ENCODE measurements at regions not wholly inside any gene's neighbourhood (a gene's known extent, or its start where the extent isn't known, plus 50 kb on each side); places are given as distances from the start of the nearest gene placed in this dataset.

GRCh38 chr2:240302933-240303595, 132.4 kb upstream of the GPC1 start:
- Mint-ChIP-seq H3K27ac (no peak overlapping the region), H3K4me1 (ENCODE audit: low read depth) (no peaks in the 10 kb centered on the region), H3K36me3 (ENCODE audit: low read depth) (no peaks in the 10 kb centered on the region), H3K27me3 (peaks cover 20% of the 10 kb centered on the region), H3K4me3 (no peak overlapping the region), H3K9me3 (no peaks in the 10 kb centered on the region)
- H3K9me3 ChIP-seq (ENCODE audit: control insufficient read depth in 1 of 2, insufficient read depth in 1 of 2, low read length in 2 of 2) = no peaks in the 10 kb centered on the region
- CTCF ChIA-PET = no interaction called here
- no peak for ATAC-seq (ENCODE audit: poor library complexity)
- TF ChIP-seq CTCF (IDR thresholded peaks at IDR 0.05) = no peak
- POLR2A ChIA-PET = no interaction called here
- H3K27me3 ChIP-seq (ENCODE audit: control insufficient read depth in 1 of 2, insufficient read depth in 2 of 2, low read length in 2 of 2) = peaks cover 0 to 3% of the 10 kb centered on the region in 2 experiments
- intact Hi-C loops (cut with DNase I, micrococcal nuclease) = no loop called here
- H3K4me3 ChIP-seq (ENCODE audit: low read length) = no peak overlapping the region
- no peak for DNase-seq
- no peak overlapping the region for H3K27ac ChIP-seq (ENCODE audit: low read depth in 1 of 2, low read length in 2 of 2)
- H3K4me1 ChIP-seq (ENCODE audit: insufficient read depth, low read length) = no peaks in the 10 kb centered on the region
- H3K36me3 ChIP-seq (ENCODE audit: insufficient read depth, low read length) = no peaks in the 10 kb centered on the region

DNA sequence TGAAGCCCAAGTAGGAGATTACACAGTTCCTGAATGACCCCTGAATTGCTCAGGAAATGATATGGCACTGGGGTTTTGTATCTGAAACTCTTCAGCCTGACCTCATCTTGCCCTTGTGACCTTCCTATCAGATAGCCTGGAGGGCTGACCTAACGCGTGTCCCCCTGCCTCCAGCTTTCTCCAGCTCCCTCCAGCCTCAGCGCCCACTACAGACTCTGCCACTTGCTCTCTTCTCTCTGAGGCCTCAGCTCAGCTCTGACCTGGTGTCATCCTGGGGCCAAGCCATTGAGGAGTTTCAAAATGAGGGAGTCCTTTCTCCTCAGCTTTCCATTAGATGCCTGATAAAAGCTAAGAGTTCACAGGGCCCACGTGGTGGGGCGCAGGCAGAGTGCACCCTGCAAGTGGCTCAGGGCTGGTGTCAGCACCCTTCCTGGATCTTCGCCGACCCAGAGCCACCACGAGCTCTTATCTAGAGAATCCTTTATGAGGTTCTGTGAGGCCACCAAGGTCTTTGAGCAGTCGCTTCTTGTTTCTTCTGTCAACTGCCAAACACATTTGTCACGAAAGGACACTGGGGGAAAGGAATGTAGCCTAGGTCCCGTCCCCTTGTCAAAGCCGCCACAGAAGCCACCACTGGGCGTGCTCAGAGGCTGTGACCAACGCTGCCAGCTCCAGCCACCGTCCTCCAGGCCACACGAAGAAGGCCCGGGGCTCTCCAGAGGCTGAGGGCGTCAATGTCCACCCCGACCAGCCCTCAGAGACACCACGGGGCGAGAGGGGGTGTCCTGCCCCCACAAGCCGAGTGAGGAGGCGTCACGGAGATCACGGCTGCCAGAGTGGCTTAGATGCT, 131.3 kb upstream of the GPC1 start:
- DNase-seq = no peak
- POLR2A ChIA-PET = no interaction called here
- no peaks in the 10 kb centered on the region for H3K9me3 ChIP-seq (ENCODE audit: control insufficient read depth in 1 of 2, insufficient read depth in 1 of 2, low read length in 2 of 2)
- H3K27ac Mint-ChIP-seq = no peak overlapping the region
- ATAC-seq (ENCODE audit: poor library complexity) = no peak
- H3K4me3 Mint-ChIP-seq = no peak overlapping the region
- H3K4me1 Mint-ChIP-seq (ENCODE audit: low read depth) = no peaks in the 10 kb centered on the region
- H3K36me3 ChIP-seq (ENCODE audit: insufficient read depth, low read length) = no peaks in the 10 kb centered on the region
- no peaks in the 10 kb centered on the region for H3K4me1 ChIP-seq (ENCODE audit: insufficient read depth, low read length)
- no peaks in the 10 kb centered on the region for H3K36me3 Mint-ChIP-seq (ENCODE audit: low read depth)
- no peaks in the 10 kb centered on the region for H3K9me3 Mint-ChIP-seq
- peaks cover 20% of the 10 kb centered on the region for H3K27me3 Mint-ChIP-seq
- CTCF ChIA-PET = no interaction called here
- intact Hi-C loops (cut with DNase I, micrococcal nuclease) = no loop called here
- TF ChIP-seq CTCF (IDR thresholded peaks at IDR 0.05) = no peak
- no peak overlapping the region for H3K27ac ChIP-seq (ENCODE audit: low read depth in 1 of 2, low read length in 2 of 2)
- peaks cover 0 to 3% of the 10 kb centered on the region in 2 experiments for H3K27me3 ChIP-seq (ENCODE audit: control insufficient read depth in 1 of 2, insufficient read depth in 2 of 2, low read length in 2 of 2)
- no peak overlapping the region for H3K4me3 ChIP-seq (ENCODE audit: low read length)

DNA sequence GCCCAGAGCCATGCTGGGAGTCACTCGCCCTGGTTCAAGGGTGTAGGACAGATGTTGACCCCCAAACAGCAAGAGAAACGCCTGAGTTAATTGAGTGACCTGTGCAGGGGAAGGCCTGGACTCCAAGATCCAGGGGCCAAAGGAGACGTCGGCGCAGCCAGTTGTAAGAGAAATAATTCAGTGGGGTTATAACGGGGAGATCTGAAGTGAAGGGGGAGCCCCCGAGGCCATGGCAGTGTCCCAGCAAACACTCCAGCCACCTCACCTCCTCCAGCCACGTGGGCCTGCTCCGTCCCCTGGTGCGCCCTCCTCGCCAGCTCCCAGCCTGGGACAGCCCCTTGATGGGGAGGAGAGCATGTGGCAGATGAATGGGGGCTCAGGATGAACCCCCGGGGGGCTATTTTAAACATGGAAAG, 130.7 kb upstream of the GPC1 start:
- intact Hi-C loops (cut with DNase I, micrococcal nuclease) = no loop called here
- no peak for DNase-seq
- Histone ChIP-seq H3K36me3 (ENCODE audit: insufficient read depth, low read length) (no peaks in the 10 kb centered on the region), H3K4me1 (ENCODE audit: insufficient read depth, low read length) (no peaks in the 10 kb centered on the region), H3K27ac (ENCODE audit: low read depth in 1 of 2, low read length in 2 of 2) (no peak overlapping the region), H3K4me3 (ENCODE audit: low read length) (no peak overlapping the region), H3K27me3 (ENCODE audit: control insufficient read depth in 1 of 2, insufficient read depth in 2 of 2, low read length in 2 of 2) (peaks cover 0 to 3% of the 10 kb centered on the region in 2 experiments), H3K9me3 (ENCODE audit: control insufficient read depth in 1 of 2, insufficient read depth in 1 of 2, low read length in 2 of 2) (no peaks in the 10 kb centered on the region)
- ChIA-PET POLR2A (no interaction called here), CTCF (no interaction called here)
- TF ChIP-seq CTCF (IDR thresholded peaks at IDR 0.05) = no peak
- Mint-ChIP-seq H3K27ac (no peak overlapping the region), H3K4me3 (no peak overlapping the region), H3K27me3 (peaks cover 20% of the 10 kb centered on the region), H3K4me1 (ENCODE audit: low read depth) (no peaks in the 10 kb centered on the region), H3K36me3 (ENCODE audit: low read depth) (no peaks in the 10 kb centered on the region), H3K9me3 (no peaks in the 10 kb centered on the region)
- ATAC-seq (ENCODE audit: poor library complexity) = no peak

All from CD4-positive, alpha-beta T cell (primary cell).